Anterior cingulate cortex (tissue), 58 donors: ENCODE measurements at regions not wholly inside any gene's neighbourhood (a gene's known extent, or its start where the extent isn't known, plus 50 kb on each side); places are given as distances from the start of the nearest gene placed in this dataset.

Source experiments
- DNase-seq, 58 donors: peaks; one replicate each; lab custom pipeline; 2025; lab: John Stamatoyannopoulos, UW

DNA sequence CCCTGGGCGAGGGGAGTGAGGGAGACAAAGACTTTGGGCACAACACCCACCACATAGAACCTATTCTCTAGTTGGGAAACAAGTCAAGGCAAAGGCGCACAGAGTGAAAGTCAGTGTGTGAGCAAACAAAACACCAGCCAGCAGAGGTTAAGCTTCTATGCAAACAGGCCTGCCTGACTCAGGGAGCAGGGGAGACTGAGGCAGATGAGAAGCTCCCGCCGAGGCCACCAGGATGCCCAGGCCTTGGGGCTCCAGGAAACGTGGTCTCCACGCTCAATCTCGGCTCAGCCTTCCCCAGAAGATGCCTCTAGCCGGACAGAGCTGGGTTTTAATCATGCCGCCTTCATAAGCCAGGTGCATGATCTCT, 74.1 kb upstream of the KCNMA1 start:
- no peak for DNase-seq

DNA sequence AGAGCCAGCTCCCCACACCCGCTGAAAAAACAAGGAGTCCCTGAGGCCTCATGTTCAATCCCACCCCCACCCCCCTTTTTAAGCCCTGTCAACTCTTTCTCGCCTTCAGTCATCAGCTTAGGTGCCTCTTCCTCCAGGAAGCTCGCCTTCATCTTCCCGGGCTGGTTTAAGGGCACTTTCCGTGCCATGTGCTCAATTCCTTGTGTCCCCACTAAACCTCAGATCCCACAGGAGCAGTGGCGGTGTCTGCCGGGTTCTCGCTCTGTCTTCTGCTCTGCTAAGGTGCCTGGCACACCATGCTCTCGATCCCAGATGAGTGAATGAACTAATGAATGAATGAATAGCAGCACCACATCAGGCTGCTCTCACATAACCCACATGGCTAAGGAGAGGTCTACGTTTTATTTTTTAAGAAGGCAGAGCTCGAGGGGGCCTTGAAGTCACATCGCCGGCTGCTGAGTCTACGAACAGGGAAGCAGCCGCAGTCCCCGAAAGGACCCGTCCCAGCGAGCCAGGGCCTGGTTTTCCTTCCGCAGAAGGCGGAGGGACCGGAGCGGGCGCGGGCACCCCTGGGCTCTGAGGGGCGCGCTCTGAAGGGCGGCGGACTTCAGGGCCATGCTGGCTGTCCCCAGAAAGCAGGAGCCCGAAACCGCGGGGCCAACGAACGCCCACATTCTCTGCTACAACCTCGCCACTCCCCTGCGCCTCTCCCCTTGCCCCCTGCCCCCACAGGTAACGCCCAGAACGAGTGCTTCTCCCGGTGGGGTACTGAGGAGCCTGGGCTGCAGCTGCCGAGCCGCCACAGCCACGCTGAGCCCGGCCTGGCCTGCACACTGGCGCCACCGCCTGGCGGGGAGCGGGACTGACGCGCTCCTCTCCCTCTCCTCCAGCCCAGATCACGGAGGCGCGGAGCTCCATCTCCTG, 73.4 kb upstream of the KCNMA1 start:
- peak in 55 of 58 donors; percentile 6 to 77 (median 47) for DNase-seq

DNA sequence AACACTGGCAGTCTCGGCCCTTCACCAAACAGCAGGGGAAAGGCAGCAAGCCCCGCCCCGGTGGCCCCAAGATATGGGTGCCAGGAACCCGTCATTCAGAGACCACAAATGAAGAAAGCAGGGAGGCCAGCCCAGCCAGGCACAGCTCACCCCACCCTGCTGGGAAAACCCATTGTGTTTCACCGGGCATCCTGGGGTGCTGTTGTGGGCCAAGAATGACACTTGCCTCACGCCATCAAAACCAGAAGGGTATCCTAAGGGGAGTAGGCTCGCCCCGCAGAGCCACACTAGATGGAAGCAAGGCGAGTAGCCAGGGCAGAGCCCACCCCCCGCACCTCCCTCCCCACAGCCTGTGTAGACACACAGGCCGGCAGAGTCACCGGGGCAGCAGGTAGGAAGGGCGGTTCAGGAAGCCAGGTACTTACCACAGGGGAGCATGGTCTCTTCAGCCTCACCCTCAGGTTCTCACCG, 72.5 kb upstream of the KCNMA1 start:
- no peak for DNase-seq

DNA sequence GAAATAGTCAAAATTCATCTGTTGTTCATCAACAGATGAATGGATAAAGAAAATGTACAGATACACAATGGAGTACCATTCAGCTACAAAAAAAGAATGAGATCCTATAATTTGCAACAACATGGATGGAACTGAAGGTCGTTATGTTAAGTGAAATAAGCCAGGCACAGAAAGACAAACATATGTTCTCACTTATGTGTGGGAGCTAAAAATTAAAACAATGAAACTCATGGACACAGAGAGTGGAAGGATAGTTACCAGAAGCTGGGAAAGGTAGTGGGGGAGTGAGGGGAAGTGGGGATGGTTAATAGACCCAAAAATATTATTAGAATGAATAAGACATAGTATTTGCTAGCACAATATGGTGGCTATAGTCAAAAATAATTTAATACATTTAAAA, 70.0 kb upstream of the KCNMA1 start:
- no peak for DNase-seq

DNA sequence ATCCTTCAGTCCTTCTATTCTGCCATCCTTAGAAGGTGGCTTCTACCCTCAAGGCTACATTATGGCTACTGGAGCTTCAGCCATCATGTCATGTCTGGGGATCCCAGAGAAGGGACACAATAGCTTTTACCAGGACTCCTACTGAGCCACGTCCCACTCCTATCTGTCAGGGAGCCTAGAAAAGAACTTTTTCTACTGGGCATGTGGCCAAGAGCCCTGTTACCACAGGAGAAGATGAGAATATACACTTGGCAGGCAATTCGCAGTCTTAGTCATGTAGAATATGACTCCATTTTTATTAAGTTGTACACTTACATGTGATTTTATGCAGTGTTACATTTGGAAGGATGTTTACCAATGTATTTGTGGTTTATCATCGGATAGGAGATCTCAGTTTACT, 64.6 kb upstream of the KCNMA1 start:
- DNase-seq = peak in 14 of 58 donors; percentile 2 to 57 (median 11)

DNA sequence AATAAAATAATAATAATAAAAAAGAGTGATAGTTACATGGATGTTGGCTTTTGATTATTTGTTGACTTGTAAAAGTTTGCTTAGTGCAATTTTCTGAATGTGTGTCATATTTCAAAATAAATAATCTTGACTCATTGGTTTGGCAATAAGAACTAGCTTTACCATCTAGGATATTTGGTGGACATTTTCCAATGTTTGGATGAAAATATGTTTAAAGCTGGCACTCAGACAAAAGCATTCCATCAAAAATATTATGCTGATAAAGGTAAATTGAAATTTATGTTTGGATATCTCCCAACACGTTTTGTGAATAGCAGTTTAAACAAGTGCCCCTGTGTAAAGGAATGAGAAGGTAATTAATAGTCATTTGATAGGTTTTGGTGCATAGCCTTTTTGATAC, 62.5 kb upstream of the KCNMA1 start:
- DNase-seq = no peak

DNA sequence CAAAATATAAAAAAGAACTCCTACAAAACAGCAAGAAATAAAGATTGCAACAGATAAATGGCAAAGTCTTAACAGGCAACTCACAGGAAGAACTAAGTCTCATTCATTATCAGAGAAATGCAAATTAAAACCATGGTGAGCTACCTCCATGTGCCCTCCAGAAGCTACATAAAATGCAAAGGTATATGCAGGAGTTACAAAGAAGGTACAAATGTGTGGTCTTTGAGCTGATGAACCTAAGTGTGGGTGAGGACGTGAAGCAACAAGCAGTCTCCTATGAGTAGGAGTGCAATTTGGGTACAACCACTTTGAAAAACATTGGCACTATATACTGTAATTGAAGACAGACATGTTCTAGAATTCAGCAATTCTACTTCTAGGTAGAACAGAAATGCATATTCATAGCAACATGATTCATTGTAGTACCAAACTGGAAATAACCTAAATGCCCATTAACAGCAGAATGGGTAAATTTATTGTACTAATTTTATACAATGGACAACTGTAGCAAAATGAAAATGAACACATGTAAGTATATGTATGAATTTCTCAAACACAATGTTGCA, 61.6 kb upstream of the KCNMA1 start:
- DNase-seq = no peak

DNA sequence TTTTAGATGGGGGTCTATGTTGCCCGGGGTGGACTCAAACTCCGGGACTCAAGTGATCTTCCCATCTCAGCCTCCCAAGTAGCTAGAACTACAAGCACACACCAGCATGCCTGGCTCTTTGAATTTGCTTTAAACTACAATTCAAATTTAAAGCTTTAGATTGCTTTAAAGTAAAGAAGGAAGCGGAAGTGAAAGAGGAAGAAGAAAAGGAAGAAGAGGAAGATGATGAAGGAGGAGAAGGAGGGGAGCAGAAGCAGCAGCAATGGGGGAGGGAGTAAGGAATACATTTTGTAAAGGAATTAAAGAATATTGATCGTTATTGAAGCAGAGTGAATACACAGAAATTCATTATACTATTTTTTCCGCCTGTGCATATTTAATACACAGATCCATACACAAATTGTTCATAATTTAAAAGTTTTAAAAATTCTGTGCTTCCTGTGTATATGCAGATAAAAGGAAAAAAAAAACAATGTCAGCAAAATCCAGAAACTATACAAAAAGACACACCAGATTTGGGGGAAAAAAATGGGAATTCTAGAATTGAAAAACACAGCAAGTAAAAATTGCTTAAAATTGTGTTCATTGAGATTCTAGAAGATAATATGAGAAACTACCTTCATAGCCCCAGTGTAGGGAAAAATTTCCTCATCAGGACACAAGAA, 60.8 kb upstream of the KCNMA1 start:
- DNase-seq = no peak

DNA sequence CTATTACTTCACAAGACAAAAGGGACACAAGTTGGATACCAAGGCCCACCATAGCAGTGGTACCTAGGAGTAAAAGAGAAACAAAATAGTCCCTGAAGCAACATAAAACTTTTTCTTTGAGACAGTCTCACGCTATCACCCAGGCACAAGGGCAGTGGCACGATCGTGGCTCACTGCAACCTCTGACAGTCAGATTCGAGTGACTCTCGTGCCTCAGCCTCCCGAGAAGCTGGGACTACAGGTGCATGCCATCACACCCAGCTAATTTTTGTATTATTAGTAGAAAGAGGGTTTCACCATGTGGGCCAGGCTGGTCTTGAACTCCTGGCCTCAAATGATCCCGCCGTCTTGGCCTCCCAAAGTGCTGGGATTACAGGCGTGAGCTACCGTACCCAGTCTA, 59.0 kb upstream of the KCNMA1 start:
- DNase-seq = no peak

DNA sequence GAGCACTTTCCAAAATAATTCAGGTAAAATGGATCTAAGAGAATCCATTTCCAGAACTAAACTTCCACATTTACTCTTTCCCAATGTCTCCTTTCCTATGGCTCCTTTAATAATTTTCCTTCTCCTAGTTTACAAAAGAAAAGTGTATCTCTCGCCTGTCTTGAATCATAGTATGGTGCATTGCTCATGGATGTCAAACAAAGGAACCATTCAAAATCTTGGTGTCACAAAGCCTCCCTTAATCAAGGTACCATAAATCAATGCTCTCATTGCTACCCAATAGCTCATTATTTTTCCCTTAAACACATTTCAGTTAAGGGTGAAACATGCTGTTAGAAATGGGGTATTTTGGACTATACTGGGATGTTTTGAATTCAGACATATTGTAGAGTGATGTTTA, 57.6 kb upstream of the KCNMA1 start:
- no peak for DNase-seq

DNA sequence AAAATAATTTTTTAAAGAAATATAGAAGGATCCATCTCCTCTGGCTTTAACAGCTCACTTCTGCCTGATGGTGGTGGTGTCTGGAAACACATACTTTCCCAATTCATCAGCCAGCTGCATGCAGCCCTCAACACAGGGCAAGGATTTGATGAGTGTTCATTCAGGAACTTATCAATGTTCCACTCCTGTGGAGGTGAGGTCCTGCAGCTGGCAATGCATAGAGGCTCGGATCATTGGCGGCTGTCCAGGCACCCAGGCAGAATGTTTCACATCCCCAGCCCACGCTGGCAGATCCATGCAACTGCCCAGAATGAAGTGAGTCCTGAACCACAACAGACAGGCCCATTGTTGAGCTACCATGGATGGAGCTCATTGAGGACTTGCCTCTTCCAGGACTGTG, 55.2 kb upstream of the KCNMA1 start:
- no peak for DNase-seq

DNA sequence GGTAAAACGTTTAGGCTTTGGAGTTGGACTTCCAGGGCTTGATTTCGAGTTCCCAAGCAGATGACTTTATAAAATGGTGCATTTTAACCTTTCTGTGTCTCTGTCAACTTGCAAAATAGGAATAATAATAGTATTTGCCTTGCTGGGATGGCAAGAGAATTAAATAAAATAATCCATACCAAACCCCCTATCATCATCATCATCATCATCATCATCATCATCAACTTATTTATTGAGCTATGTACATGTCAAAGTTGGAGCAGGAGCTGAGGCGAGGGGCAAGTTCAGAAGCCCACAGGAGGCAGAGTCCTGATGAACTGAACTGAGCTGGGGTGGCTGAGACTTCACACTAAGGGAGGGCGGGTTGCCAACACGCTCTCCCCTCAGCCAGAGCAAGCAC, 51.7 kb upstream of the KCNMA1 start:
- DNase-seq = no peak

DNA sequence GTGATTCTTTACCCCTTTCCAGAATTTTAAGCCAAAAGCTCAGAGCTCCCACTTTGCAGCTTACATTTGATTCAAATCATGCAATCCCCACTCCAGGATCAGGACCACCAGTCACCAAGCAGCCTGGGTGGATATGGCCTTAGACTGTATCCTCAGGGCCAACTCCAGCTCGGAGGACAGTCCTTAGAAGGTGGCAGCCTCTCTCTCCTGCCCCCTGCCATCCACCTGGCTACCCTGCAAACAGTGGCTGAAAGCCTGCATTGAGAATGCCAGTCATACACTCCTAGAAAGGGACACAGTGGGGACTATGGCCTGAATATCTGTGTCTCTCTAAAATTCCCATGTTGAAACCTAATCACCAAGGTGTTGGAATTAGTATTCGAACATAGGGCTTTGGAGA, 50.0 kb upstream of the KCNMA1 start:
- no peak for DNase-seq
